ENCODE measurements at regions not wholly inside any gene's neighbourhood (a gene's known extent, or its start where the extent isn't known, plus 50 kb on each side); places are given as distances from the start of the nearest gene placed in this dataset.
"Not testable (repeated sequence)": the region's sequence is repeated elsewhere in the genome, so short reads cannot be mapped to it uniquely, and the experiment has no call there.

- not testable (repeated sequence) for TF ChIP-seq ELF1 (IDR thresholded peaks at IDR 0.05); NFIC (IDR thresholded peaks at IDR 0.05; ENCODE audit: borderline replicate concordance); CTCF (IDR thresholded peaks at IDR 0.05); EP300 (IDR thresholded peaks at IDR 0.05; ENCODE audit: borderline replicate concordance in 1 of 2, low read depth in 1 of 2, low read length in 1 of 2); YY1 (IDR thresholded peaks at IDR 0.05; ENCODE audit: low read depth); RAD21 (IDR thresholded peaks at IDR 0.05; ENCODE audit: low read length)
These were observed 64.4 kb upstream of the MED14 start for GRCh38 chrX:40799745-40800144.
